AG10803 (cell line): ENCODE measurements at regions not wholly inside any gene's neighbourhood (a gene's known extent, or its start where the extent isn't known, plus 50 kb on each side); places are given as distances from the start of the nearest gene placed in this dataset.

ENCODE experiments used
- DNase-seq: peaks from one replicate; pipeline ENCODE4 v3.0.0; 2010; ENCODE audit warnings: low read depth
- H3K4me3 ChIP-seq: 2 replicates; pipeline ENCODE4 v1.5.1; 2011; ENCODE audit warnings: mild to moderate bottlenecking, low read length, control low read depth
- CTCF ChIP-seq: conservative IDR thresholded peaks from 2 replicates; pipeline ENCODE4 v1.5.1; 2011; ENCODE audit warnings: mild to moderate bottlenecking, low read length, control low read depth, inconsistent platforms

DNA sequence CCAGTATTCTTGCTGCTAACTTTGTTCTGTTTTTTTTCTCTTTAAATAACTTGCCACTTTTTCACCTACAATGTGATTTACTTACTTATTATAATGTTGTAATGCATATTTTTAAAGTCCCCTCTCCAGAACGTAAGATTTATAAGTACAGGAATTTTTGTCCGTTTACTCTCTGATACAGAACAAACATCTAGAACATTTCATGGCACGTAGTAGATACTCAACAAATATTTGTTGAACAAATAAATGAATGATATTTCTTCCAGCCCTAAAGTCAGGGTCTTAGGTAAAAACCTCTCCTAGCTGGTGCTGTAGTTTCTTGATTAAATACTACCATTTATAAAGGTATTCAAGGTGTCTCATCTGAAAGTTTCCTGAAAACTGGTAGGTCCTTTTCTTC lies 125.1 kb downstream of the ZBTB18 start:
- DNase-seq = no peak
- no peak for TF ChIP-seq CTCF

GRCh38 chr1:244180256-244180655 lies 129.2 kb downstream of the ZBTB18 start:
- no peak overlapping the region for H3K4me3 ChIP-seq
- TF ChIP-seq CTCF = no peak
- no peak for DNase-seq

More for the DNA sequence above, 125.1 kb downstream of the ZBTB18 start:
- H3K4me3 ChIP-seq = no peak overlapping the region

GRCh38 chr1:244181867-244182266 lies 130.8 kb downstream of the ZBTB18 start:
- TF ChIP-seq CTCF = no peak
- DNase-seq = no peak
- no peak overlapping the region for H3K4me3 ChIP-seq

- no peak for TF ChIP-seq CTCF
- no peak overlapping the region for H3K4me3 ChIP-seq
- DNase-seq = no peak
Observed at GRCh38 chr1:244183037-244183436, 132.0 kb downstream of the ZBTB18 start.

DNA sequence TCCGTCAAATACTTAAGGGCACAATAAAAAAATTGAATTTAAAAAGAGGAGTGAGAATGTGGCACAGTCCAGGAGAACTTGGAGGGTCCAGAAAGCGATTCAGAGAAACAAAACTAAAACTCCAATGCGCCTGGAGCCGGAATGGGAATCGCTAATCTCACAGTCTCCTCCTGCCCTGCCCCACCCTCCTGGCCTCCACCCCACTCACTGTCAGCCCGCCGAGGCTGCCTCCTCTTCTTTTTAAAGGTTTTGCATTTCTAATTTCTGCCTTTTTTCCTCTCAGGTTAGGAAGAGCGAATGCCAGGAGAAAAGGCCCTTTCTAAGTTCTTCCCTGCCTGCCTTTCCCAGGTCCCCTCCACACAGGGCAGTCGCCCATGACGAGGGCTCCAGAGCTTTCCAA lies 135.3 kb downstream of the ZBTB18 start:
- TF ChIP-seq CTCF = no peak
- H3K4me3 ChIP-seq = no peak overlapping the region
- DNase-seq = no peak

DNA sequence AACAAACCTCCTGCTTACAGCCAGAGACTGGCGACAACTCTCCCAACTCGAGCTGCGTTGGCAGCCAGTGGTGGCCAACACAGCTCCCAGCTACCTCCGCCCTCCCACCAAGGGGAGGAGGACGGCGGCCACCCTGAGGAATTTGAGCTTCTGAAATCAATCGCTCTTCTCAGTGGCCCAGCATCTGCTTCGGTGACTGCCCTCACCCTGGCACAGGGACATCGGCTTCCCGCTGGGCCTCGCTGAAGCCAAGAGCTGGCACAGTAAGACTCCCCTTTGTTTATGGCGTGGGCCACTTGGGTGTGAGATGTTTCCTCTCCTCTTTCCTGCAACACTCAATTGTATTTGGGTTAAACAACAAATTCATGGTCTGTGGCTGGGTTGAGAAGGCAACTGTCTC lies 136.2 kb downstream of the ZBTB18 start:
- no peak for DNase-seq
- no peak overlapping the region for H3K4me3 ChIP-seq
- no peak for TF ChIP-seq CTCF

DNA sequence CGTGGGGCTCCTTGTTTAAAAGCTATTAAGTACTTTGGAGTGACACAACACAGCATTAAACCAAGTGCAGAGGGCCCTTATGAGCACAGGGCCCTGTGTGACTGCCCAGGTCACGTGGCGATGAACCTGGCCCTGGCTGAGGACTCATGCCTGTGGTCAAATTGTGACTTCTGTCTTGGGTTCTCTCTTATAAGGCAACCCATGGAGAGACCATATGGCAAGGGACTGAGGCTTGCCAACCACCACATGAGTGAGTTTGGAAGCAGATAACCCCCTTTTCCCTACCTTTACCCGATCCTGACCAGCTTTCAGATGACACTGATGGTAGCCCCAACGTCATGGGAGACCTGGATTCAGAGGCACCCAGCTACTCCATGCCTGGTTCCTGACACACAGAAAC lies 140.5 kb downstream of the ZBTB18 start:
- H3K4me3 ChIP-seq = no peak overlapping the region
- TF ChIP-seq CTCF = no peak
- no peak for DNase-seq
